Activated gamma-delta T cell (primary cell): ENCODE measurements at regions not wholly inside any gene's neighbourhood (a gene's known extent, or its start where the extent isn't known, plus 50 kb on each side); places are given as distances from the start of the nearest gene placed in this dataset.
"Not testable (repeated sequence)": the region's sequence is repeated elsewhere in the genome, so short reads cannot be mapped to it uniquely, and the experiment has no call there.

Experiments used
- DNase-seq: peaks from one replicate; lab custom pipeline; 2025; lab: John Stamatoyannopoulos, UW

- DNase-seq, result no peak
Measured at GRCh38 chr1:47594627-47595026, 156.8 kb downstream of the FOXD2 start.

DNA sequence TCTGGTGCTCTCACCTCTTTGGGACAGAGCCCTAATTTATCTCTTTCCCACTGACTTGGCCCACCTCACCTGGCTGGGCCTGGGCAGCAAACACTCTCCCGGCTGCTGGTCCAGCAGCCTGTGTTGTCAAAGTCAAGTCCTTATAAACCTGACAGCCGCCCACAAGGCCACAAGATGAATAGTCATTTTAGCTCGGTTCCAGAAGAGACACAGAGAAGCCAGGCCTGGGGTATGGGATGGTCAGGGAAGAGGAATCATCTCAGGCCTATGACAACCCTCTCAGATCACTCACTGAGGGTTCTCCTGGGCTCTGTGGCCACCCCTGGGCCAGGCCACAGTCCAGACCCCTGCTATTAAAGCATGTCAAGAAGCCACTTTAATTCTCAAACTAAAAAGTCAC is 158.5 kb downstream of the FOXD2 start:
- no peak for DNase-seq

DNA sequence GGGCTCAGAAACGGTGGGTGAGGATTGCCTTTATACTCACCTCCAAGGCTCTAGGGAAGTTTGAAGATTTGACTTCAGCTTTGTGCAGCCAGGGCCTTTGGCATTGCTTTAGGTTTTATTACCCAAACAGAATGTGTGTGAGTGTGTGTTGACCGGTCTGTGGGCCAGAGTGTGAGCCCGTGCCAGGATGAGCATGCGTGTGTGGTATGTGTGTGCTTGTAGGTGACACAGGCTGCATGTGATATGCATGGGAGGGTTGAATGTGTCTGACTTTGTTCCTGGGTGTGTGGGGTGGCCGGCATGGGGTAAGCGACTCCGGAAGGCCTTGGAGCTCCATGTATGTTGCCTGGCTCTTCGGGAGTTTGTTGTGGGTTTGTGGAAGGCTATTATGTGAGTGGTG is 160.5 kb downstream of the FOXD2 start:
- DNase-seq, result no peak

GRCh38 chr1:47599777-47600176 is 161.9 kb downstream of the FOXD2 start:
- no peak for DNase-seq

- not testable (repeated sequence) for DNase-seq
Measured at GRCh38 chr1:47602491-47602890, 164.6 kb downstream of the FOXD2 start.

- not testable (repeated sequence) for DNase-seq
Measured at GRCh38 chr1:47604869-47605268, 167.0 kb downstream of the FOXD2 start.

- DNase-seq, result no peak
Measured at GRCh38 chr1:47608296-47608875, 170.5 kb downstream of the FOXD2 start.

GRCh38 chr1:47611992-47612391 is 174.1 kb downstream of the FOXD2 start:
- DNase-seq, result no peak

DNA sequence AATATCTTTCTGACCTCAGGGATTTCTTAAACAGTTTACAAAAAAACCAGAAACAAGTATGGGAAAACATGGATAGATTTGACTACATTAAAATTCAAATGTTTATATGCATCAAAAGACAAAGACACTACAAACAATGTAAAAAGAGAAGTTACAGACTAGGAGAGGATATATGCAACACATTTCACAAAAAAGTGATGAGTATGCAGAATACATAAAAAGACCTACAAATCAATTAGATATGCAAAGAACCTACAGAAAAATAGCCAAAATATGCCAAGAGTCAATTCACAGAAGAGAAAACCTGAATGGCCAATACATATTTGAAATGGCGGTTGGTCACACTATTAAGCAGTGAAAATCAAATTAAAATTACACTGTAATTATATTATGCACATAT is 175.0 kb downstream of the FOXD2 start:
- no peak for DNase-seq

DNA sequence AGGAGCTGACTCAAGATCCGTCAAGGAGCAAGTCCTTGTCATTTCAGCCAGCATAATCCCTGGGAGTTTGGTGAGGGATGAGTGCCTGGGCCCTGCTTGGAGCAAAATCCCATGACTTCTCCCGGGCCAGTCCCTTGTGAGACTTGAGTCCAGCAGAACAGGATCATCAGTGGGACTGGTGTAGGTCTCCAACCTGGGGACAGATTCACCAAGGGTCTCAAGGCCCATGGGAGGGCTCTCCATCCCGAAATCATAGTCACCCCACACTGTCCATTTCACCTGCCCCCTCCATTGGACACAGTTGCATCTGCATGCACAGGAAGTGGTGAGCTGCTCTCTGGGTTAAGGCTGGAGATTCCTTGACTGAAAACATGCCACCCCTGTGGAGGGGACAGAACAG is 178.2 kb downstream of the FOXD2 start:
- DNase-seq, result no peak

DNA sequence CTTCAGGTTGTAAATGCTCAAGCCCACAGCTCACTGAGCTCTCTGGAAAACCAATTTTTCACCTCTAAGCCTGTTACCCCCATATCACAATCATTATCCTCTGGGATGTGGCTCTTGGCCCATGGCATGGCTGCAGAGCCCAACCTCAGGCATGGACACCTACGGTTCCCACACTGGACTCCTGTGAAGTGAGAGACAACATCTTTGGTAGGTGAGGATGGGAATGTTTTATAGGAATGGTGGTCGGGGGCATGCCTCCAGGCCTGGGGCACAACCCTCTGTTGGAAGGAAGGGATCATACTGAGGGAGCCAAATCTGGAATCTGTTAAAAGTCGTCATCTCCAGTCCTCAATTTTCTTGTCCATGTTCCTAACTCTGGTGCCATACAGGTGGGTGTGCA is 179.1 kb downstream of the FOXD2 start:
- no peak for DNase-seq

- DNase-seq, result no peak
Measured at GRCh38 chr1:47617381-47618221, 179.8 kb downstream of the FOXD2 start.

- no peak for DNase-seq
Measured at GRCh38 chr1:47618222-47618720, 180.4 kb downstream of the FOXD2 start.

DNA sequence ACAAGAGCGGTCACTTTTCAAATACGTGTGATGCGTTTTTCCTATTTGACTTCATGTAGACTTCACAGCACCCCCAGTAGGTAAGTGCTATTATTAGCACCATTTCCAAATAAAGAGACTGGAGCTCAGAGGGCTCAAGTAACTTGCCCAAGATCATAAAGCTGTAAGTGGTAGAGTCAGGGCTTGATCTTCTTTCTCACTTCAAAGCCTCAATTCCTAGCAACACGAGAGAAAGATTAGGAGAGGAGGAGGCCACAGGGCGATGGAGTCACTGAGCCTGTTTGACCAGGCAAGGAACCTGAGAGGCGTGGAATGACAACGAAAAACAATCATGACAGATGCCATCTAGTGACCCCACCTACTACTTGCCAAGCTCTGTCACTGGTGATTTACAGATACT is 181.0 kb downstream of the FOXD2 start:
- no peak for DNase-seq

GRCh38 chr1:47621483-47621882 is 183.6 kb downstream of the FOXD2 start:
- no peak for DNase-seq

DNA sequence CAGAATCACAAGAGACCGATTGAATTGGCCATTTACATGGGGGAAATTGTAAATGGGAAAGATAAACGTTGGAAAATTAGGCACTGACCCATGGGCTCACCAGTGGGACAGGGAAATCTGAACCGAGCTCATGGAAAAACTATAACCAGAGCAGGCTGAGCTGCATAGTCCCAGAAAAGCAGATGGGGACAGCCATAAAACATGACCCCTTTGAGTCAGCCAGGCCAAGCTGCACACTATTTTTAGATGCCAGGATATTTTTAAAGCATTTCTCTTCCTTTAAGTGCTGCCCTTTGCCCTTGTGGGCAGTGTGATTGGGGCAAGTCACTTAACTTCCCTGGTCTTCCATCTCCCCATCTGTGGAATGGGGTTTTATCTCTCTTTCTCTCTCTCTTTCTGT is 184.1 kb downstream of the FOXD2 start:
- no peak for DNase-seq

DNA sequence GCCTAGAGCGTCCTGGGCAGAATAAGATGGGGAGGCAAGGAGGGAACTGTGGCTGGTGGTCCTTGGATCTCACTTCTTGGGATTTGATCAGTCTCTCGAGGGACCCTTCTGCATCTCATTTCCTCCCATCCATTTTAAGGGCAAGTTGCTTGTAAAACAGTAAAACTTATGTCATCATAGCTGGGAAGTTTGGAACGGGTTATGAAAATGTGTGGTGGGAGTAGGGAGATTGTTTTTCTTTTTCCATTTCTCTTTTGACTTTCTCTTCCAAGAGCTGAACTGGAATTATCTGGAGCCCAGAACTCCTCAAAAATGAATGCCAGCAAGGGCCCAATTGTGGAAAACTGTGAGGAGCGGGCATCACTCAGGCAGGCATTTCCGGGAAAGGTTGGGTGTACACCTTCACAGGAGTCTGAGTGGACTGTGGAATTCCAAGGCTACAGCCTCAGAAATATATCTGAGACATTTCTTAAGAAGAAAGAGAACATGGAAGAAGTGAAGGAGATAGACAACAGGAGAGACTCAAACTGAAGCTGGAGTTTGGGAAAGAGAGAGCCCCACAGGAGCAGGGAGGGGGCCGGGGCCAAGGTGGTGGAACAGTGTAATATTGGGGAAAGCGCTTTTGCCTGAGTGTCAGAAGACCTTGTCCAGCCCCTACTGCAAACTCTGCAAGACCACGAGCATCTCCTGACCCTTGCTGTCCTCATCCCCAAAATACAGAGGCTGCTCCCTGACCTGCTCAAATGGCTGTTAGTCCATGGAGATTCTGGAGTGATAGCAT is 185.1 kb downstream of the FOXD2 start:
- DNase-seq, result no peak

DNA sequence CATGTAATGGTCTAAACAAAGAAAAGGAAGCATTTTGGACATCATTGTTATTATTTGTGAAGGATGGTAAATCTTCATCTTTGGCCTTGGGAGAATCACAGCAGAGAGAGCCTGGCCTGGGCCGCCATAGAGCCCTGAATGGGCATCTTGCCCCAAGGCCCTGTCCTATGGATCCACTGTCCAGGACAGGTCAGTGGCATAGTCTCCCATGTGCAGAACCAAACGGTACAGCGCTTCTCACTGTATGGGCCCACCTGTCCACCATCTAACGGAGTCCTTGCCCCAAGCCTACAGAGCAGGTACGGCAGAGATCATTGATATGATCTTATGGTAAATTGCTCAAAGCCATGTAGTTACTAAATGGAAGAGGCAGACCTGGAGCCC is 185.7 kb downstream of the FOXD2 start:
- no peak for DNase-seq

GRCh38 chr1:47624531-47624930 is 186.7 kb downstream of the FOXD2 start:
- DNase-seq, result no peak

DNA sequence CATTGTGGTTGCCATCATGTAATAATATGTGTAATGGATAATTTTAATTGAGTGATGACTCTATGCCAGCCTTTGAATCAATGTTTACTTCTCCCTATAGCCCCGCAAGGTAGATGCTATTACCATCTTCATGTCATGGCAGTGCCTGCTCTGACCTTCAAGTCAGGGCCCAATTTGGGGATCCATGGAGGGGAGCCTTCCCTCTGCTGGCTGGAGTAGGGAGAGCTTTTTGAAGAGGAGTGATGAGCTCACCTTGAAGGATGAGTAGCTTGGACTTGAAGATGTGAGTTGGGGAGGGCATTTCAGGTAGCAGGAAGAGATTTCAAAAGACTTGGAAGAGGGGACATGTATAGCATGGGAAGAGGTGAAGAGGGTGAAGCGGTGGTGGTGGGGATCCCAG is 189.2 kb downstream of the FOXD2 start:
- no peak for DNase-seq

- no peak for DNase-seq
Measured at GRCh38 chr1:47627471-47628370, 189.9 kb downstream of the FOXD2 start.

DNA sequence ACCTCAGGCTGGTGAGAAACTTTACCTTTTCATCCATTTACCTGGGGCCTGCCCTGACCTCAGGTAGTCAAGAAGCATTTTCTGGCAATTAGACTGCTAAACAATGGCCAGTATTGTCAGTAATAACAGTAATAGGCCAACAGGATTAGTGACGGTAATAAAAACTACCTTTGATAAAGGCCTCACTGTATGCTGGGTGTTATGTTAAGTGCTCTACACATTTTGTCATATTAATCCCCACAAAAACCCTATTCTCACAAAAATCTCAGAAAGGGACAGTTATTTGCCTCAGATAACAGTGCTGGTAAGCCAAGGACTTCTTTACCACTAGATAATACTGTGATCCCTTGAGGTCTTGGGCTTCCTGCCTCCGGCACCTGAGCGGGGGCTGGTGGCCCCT is 191.4 kb downstream of the FOXD2 start:
- no peak for DNase-seq
